ENCODE measurements at regions not wholly inside any gene's neighbourhood (a gene's known extent, or its start where the extent isn't known, plus 50 kb on each side); places are given as distances from the start of the nearest gene placed in this dataset.
"Not testable (repeated sequence)": the region's sequence is repeated elsewhere in the genome, so short reads cannot be mapped to it uniquely, and the experiment has no call there.

DNA sequence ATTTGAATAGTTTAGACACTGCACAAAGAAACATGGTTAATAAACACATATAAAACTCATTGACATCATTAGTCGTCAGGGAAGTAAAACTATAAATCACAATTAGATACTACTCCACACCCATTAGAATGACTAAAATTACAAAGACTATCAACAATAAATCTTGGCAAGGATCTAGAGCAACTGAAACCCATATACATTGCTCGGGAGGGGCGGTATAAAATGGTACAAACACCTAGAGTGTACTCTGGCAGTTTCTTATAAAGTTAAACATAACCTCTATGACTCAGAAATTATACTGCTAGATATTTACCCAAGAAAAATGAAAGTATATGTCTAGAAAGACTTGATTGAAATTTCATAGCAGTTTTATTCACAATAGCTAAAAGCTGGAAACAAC lies 434.2 kb downstream of the RWDD3 start:
- Histone ChIP-seq H3K27me3 (ENCODE audit: low read length) (peaks cover 24% of the 10 kb centered on the region), H3K79me2 (ENCODE audit: low read length) (no peaks in the 10 kb centered on the region), H3K36me3 (ENCODE audit: low read depth, low read length) (no peaks in the 10 kb centered on the region), H3F3A (ENCODE audit: low read length, unreplicated experiment) (no peaks in the 10 kb centered on the region), H3K9ac (ENCODE audit: low read length) (no peak overlapping the region), H3K27ac (ENCODE audit: low read length) (no peak overlapping the region), H3K4me3 (ENCODE audit: low read length) (no peak overlapping the region), H3K4me2 (ENCODE audit: low read length) (no peak overlapping the region), H2AFZ (ENCODE audit: low read length) (no peak overlapping the region), H3K4me1 (ENCODE audit: insufficient read depth, low read length) (no peaks in the 10 kb centered on the region), H3K9me2 (replicated peaks; ENCODE audit: low read length) (no peaks in the 10 kb centered on the region), H3K9me3 (ENCODE audit: low read length) (no peaks in the 10 kb centered on the region), H4K20me1 (ENCODE audit: low read length) (no peaks in the 10 kb centered on the region)
- CTCF ChIA-PET = no interaction called here
- ATAC-seq (0 out of 2 replicates have a peak, but pooled peaks have one; percentile 35), DNase-seq (no peak)
- intact Hi-C loops (cut with micrococcal nuclease) = no loop called here
- POLR2A ChIA-PET (ENCODE audit: unreplicated experiment) = no interaction called here
- BruUV-seq (replicated peaks) = no TSS peak
- TF ChIP-seq EZH2phosphoT487 (IDR thresholded peaks at IDR 0.05; ENCODE audit: borderline replicate concordance, low read length) = no peak
- TF ChIP-seq EZH2 (IDR thresholded peaks at IDR 0.05; ENCODE audit: low read length, unreplicated experiment) = no peak
- TF ChIP-seq, protein P1, sequence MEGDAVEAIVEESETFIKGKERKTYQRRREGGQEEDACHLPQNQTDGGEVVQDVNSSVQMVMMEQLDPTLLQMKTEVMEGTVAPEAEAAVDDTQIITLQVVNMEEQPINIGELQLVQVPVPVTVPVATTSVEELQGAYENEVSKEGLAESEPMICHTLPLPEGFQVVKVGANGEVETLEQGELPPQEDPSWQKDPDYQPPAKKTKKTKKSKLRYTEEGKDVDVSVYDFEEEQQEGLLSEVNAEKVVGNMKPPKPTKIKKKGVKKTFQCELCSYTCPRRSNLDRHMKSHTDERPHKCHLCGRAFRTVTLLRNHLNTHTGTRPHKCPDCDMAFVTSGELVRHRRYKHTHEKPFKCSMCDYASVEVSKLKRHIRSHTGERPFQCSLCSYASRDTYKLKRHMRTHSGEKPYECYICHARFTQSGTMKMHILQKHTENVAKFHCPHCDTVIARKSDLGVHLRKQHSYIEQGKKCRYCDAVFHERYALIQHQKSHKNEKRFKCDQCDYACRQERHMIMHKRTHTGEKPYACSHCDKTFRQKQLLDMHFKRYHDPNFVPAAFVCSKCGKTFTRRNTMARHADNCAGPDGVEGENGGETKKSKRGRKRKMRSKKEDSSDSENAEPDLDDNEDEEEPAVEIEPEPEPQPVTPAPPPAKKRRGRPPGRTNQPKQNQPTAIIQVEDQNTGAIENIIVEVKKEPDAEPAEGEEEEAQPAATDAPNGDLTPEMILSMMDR (conservative IDR thresholded peaks at IDR 0.05; ENCODE audit: low read depth, low read length) = no peak

DNA sequence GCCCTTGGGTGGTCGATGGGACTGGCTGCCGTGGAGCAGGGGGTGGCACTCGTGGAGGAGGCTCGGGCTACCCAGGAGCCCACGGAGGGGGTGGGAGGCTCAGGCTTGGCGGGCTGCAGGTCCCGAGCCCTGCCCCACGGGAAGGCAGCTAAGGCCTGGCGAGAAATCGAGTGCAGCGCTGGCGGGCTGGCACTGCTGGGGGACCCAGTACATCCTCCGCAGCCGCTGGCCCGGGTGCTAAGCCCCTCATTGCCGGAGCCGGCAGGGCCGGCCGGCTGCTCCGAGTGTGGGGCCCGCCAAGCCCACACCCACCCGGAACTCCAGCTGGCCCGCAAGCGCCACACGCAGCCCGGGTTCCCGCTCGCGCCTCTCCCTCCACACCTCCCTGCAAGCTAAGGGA lies 435.6 kb downstream of the RWDD3 start:
- H3K9me2 ChIP-seq (replicated peaks; ENCODE audit: low read length); H4K20me1 ChIP-seq (ENCODE audit: low read length); BruUV-seq (replicated peaks); H3K4me1 ChIP-seq (ENCODE audit: insufficient read depth, low read length); H3F3A ChIP-seq (ENCODE audit: low read length, unreplicated experiment); H3K9me3 ChIP-seq (ENCODE audit: low read length); DNase-seq; intact Hi-C loops (cut with micrococcal nuclease); H2AFZ ChIP-seq (ENCODE audit: low read length); POLR2A ChIA-PET (ENCODE audit: unreplicated experiment); H3K36me3 ChIP-seq (ENCODE audit: low read depth, low read length); CTCF ChIA-PET; H3K79me2 ChIP-seq (ENCODE audit: low read length); H3K9ac ChIP-seq (ENCODE audit: low read length); H3K4me3 ChIP-seq (ENCODE audit: low read length); ATAC-seq; H3K27ac ChIP-seq (ENCODE audit: low read length); H3K4me2 ChIP-seq (ENCODE audit: low read length): not testable (repeated sequence)
- peaks cover 24% of the 10 kb centered on the region for H3K27me3 ChIP-seq (ENCODE audit: low read length)

DNA sequence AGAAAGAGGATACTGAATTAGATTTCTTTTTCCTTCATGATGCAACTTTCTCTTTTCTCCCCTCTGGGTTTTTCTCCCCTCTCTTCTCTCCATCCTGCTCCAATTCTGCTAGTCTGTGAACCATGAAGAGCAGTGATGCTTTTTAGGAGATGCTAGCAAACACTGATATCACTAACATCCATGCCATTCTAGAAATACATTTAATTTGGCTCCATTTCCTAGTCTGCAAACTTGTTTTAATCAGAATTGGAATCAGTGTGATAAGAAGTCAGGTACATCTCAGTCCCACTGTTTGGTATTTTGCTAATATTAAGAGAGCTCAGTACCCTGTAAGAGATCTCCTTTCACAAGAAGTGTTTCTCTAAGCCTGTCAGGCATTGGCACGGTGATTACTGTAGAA lies 437.1 kb downstream of the RWDD3 start:
- H3F3A ChIP-seq (ENCODE audit: low read length, unreplicated experiment) = no peaks in the 10 kb centered on the region
- H3K4me2 ChIP-seq (ENCODE audit: low read length) = no peak overlapping the region
- peaks cover 13% of the 10 kb centered on the region for H3K27me3 ChIP-seq (ENCODE audit: low read length)
- intact Hi-C loops (cut with micrococcal nuclease) = no loop called here
- no peak overlapping the region for H3K9ac ChIP-seq (ENCODE audit: low read length)
- H3K27ac ChIP-seq (ENCODE audit: low read length) = no peak overlapping the region
- BruUV-seq (replicated peaks) = no TSS peak
- no peaks in the 10 kb centered on the region for H3K4me1 ChIP-seq (ENCODE audit: insufficient read depth, low read length)
- no peak overlapping the region for H2AFZ ChIP-seq (ENCODE audit: low read length)
- POLR2A ChIA-PET (ENCODE audit: unreplicated experiment) = no interaction called here
- no peaks in the 10 kb centered on the region for H3K36me3 ChIP-seq (ENCODE audit: low read depth, low read length)
- ATAC-seq (no peak), DNase-seq (no peak)
- no peaks in the 10 kb centered on the region for H3K9me3 ChIP-seq (ENCODE audit: low read length)
- H3K9me2 ChIP-seq (replicated peaks; ENCODE audit: low read length) = no peaks in the 10 kb centered on the region
- H4K20me1 ChIP-seq (ENCODE audit: low read length) = no peaks in the 10 kb centered on the region
- no peaks in the 10 kb centered on the region for H3K79me2 ChIP-seq (ENCODE audit: low read length)
- no peak for TF ChIP-seq EZH2 (IDR thresholded peaks at IDR 0.05; ENCODE audit: low read length, unreplicated experiment)
- TF ChIP-seq EZH2phosphoT487 (IDR thresholded peaks at IDR 0.05; ENCODE audit: borderline replicate concordance, low read length) = no peak
- TF ChIP-seq, protein P1 (conservative IDR thresholded peaks at IDR 0.05; ENCODE audit: low read depth, low read length) = no peak
- CTCF ChIA-PET = no interaction called here
- no peak overlapping the region for H3K4me3 ChIP-seq (ENCODE audit: low read length)
